Mesenteric fat pad (tissue), 1 donor: ENCODE measurements at regions not wholly inside any gene's neighbourhood (a gene's known extent, or its start where the extent isn't known, plus 50 kb on each side); places are given as distances from the start of the nearest gene placed in this dataset.
"Not testable (repeated sequence)": the region's sequence is repeated elsewhere in the genome, so short reads cannot be mapped to it uniquely, and the experiment has no call there.

Source experiments
- DNase-seq: peaks from one replicate; pipeline ENCODE4 v3.0.0-alpha.2; 2020; ENCODE audit warnings: low spot score
- donor health status: DM: yes; HTN: yes; CAD: no.

DNA sequence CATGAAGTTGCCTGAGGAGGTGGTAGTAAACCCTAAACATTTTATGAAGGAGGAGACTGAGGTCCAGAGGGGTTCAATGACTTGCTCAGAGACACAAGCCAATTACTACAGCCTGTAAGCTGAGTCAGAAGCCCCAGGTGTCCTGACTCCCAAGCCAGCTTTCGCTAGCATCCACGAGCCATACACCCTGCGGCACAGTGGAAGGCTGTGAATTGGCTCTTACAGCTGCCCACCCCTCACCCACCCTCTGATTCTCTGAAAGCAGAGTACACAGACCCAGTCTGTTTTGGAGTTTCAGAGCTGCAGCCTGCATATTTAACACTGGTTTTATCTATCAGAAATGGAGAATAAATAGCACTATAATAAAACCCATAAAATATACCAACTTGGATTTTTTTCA is 253.4 kb downstream of the IGSF11 start:
- no peak for DNase-seq

DNA sequence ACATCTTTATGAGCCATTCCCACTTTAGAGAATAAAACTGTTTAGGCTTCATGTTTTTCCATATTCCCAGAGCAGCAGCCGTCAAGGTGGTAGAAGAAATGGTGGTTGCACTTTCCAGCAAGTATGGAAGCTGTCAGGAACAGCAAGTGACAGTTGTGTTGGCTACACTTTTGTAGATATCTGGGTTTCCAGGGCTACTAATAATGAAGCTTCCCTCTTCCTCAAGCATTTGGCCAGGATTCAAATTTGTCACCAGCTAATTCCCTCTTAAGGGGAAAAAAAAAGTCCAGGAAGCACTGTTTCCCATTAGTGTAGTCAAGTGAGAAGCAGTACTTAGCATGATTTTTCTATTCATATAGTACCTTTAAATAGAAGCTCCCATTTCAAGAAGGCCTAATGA is 252.8 kb downstream of the IGSF11 start:
- no peak for DNase-seq

DNA sequence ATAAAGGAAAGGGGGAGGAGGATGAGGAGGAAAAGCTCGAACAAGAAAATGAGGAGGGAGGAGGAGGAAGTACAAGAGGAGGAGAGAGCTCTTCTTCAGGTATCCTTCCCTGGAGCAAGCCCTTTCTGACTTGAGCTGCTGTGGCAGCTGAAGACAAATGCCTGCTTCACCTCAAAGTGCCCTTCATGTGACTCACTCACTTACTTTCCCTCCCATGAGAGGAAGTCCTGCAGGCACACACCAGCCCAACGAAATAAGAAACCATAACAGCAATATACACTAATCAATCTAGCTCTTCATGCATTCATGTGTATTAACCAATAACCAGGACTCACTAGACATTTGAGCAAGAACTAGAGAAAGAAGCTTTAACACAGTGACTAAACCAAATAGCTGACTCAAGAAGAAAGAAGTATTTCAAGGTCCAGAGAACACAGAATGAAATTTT is 251.9 kb downstream of the IGSF11 start:
- DNase-seq = no peak

DNA sequence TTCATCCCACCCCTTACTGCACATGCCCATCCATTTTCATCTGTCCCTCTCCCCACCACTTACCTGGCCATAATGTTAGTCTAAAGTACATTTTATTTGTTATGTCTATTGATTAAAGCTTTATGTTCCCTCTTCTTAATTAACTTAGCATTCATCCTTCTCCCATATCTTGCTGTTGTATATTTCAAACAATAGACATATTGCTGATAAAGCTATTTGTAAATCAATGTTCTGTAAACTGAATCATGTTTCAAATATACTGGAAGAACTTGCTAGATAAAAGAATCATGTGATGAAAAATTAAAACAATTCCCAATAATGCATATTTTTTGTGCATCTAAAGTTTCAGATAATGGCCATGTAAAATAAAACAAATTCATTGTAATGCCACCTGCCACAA is 249.2 kb downstream of the IGSF11 start:
- no peak for DNase-seq

DNA sequence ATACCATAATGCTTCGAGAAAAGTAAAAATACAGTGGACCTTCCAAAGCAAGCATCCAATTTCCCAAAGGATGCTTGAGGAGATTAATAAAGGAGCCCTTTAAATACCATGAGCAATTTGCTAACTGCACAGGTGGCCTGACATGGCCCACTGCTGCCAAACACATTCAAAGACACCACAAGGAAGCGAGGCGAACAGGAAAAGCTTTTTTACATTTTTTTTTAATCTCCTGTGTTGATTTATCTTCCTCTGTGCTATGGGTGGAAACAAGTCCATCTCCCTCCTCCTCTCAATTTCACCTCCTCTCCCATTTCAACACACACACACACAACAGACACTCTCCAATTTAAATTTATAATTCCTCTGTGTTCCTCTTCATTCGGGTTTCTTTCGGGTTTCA is 243.4 kb downstream of the IGSF11 start:
- DNase-seq = no peak

DNA sequence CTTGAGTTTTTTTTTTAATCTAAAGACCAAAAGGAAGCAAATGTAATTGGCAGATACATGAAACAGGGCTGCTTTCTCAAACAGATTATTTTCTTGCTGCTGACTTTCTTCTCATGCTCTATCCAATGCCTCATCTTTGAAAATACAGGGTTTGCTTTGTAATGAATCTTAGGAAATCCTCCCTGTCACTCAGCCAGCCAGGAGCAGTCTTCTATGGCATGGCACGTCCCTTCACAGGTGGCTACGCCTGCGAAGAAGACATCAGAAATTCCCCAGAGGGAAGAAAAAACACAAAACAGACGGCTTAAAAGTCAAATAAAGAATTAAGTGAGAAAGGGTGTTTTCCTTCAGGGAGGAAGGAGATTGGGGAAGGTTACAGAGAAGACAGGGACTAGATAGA is 242.5 kb downstream of the IGSF11 start:
- DNase-seq = no peak

DNA sequence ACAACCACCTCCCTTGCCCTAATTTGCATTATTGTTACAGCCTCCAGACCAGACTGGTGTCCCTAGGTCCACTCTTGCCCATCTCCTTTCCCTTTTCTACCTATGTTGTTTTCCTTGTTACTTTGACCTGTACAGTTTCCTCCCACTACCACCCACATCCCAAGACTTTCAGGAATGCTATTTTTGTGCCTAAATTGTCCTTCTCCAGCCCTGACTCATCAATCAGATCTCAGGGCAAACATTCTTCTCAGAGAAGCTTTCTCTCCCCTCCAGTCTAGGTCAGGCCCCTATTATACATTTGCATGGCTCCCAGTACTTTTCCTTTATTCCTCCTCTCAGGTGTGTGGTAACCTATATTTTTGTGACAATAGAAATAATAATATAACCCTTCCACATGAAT is 241.5 kb downstream of the IGSF11 start:
- no peak for DNase-seq

DNA sequence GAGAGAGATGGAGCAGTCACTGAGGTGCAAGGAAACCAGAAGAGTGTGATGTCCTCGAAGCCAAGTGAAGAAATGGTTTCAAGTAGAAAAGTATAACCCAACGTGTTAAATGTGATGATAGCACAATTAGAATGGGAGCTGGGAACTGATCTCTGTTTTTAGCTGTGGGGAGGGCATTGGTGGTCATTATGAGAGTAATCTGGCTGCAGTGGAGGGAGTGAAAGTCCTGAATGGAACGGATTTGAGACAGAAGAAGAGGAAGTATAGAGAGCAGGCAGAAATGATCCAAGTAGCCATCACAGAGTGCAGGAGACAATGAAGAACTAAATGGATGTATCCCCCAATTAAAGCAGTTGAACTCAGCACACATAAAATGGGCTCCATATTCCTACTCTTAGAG is 235.3 kb downstream of the IGSF11 start:
- no peak for DNase-seq

DNA sequence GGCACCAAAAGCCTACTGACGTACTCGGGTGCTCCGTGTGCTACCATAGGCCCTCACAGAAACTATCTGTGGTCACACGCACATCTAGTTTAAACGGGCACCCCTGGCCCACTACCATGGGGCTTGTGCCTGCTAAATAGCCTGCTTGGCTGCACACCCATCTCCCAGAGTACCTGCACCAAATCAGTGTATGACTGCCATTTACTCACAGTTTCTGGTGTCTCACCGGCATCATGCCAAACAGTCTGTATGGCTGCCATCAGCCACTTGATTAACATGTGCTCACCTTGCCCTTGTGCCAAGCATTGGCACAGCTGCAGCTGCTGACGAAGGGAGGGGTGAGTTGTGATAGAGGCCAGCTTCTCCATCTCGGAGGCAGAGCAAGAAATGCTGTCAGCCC is 232.7 kb downstream of the IGSF11 start:
- no peak for DNase-seq

DNA sequence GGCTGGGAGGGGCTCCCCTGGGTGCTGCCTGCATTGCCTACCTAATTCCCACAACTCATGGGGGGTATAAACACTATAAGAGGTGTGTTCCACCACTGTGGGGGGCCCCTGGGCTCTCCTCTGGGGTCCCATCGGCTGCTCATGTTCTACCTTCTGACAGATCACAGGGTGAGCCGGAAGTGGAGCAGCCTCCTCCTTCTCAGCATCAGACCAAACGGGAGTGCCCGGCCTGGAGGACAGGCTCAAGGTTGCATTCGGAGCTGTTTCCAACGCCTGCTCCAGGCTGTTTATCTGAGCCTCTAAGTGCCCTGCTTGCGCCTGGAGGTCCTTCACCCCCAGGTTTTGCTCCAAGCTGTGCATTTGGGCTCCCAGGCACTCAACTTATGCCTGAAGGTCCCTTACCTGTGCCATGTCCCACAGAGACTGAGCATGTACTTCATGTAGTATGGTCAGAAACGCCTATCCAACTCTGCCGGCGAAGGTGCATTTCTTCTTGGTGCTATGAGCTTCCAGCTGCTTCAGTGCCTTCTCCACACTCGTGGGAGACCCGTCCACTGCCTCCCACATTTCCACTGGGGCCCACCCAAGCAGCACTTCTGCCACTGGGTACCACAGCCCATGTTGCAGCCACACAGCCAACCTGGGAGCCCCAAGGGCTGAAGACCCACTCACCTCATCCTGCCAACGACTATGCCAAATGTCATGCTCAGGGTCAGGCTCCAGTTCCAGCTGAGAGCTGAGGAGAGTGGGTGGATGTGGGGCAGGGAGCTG is 232.1 kb downstream of the IGSF11 start:
- no peak for DNase-seq

DNA sequence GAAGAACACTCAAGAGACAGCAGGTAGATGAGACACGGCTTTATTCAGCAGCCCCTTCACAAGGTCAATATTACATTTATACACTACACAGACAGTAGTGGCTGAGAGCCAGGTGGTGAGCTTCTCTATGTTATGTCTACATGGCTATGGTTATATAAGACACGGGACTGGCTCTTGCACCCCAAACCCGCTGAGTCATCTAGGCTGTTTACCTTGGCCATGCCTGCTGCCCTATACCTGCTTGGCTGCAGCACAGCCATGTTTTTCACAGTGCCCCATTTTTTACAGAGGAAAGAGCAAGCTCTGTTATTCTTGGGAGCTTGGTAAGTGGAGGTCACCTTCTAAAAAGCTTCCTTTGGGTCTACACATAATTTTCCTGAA is 231.6 kb downstream of the IGSF11 start:
- DNase-seq = no peak

DNA sequence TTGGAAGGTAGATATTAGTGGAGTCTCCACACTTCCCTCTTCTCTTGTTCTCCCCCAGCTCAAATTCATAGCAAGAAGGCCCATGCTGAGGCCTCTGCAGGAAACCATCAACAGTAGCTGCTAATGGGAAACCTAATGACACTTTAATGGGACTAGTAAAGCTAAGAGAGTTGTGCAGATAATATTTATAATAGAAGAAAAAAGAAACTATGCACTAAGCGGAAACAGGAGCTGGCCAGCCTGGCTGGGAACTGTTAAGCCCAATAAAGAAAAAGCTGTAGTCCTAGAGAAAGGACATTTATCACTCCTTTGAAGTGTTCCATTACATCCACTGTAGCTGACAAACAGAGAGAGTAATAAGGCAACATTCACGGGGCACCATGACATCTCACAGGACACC is 229.6 kb downstream of the IGSF11 start:
- DNase-seq = no peak

DNA sequence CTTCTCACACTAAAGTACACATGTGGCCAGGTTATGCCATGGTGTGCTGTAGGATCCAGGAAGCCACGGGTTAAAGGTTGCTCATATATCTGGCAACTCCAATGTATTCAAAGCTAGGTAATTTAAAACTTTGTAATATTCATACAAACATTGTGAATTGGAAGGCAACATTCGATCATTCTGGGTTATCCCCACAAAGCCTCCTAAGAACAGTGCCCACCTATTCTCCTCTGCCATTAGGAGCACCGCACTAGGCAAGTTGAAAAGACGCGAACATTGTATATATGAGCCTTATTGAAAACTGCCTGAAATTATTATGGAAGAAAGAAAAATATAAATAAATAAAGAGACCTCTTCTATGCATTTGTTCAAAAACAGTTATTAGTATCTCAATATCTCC is 228.2 kb downstream of the IGSF11 start:
- no peak for DNase-seq

DNA sequence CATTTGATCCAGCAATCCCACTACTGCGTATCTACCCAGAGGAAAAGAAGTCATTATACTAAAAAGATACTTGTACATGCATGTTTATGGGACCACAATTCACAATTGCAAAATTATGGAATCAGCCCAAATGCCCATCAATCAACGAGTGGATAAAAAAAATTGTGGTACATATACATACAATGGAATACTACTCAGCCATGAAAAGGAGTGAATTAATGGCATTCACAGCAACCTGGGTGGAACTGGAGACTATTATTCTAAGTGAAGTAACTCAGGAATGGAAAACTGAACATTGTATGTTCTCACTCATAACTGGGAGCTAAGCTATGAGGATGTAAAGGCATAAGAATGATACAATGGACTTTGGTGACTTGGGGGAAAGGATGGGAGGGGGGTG is 227.3 kb downstream of the IGSF11 start:
- not testable (repeated sequence) for DNase-seq

DNA sequence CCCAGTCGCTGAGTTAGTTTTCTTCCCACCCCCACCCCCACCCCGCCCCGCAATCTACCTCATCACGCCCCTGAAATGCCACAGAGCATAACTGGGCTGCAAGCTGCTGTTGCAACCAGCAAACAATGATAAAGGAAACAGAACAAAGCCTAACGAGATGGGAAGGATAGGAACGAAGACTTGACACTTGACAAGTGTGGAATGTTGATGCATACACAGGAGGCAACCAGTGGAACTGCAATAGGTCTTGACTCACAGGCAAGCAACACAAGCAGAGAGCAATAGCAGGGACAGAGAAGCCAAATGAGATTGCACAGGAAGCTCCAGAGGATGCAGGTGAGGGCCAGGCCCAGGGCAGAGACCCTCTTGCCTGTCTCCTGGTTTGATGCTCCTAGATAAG is 225.9 kb downstream of the IGSF11 start:
- DNase-seq = no peak

DNA sequence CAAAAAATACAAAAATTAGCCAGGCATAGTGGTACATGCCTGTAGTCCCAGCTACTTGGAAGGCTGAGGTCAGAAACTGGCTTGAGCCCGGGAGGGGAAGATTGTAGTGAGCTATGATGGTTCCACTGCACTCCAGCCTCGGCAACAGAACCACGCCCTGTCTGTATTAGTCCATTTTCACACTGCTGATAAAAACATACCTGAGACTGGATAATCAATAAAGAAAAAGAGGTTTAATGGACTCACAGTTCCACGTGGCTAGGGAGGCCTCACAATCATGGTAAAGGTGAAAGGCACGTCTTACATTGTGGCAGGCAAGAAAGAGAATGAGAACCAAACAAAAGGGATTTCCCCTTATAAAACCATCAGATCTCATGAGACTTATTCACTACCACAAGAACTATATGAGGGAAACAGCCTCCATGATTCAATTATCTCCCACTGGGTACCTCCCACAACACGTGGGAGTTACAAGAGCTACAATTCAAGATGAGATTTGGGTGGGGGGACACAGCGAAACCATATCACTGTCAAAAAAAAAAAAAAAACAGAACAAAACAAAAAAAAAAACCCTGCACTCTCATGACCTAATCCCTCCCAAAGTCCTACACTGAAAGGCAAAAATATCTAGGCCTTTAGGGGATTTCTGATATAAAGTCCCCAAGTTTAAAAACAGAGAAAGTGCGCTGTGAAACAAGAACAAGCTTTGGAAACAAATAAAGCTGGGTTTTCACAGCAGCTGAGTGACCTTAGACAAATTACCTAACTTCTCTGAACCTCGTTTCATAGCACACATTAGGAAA is 224.7 kb downstream of the IGSF11 start:
- DNase-seq = no peak

DNA sequence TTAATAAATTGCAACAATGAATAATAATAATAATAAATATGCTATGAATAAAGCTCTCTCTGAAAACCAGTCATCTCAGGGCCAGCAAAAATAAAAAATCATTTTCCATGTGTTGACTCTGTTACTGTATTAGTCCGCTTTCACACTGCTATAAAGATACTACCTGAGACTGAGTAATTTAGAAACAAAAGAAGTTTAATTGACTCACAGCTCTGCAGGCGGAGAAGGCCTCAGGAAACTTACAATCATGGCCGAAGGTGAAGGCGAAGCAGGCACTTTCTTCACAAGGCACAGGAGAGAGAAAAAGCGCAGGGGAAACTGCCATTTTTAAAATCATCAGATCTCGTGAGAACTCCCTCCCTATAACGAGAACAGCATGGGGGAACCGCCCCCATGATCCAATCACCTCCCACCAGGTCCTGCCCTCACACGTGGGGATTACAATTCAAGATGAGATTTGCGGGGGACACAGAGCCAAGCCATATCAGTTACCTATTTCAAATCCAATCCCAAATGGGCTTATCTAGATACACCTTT is 224.1 kb downstream of the IGSF11 start:
- DNase-seq = no peak

DNA sequence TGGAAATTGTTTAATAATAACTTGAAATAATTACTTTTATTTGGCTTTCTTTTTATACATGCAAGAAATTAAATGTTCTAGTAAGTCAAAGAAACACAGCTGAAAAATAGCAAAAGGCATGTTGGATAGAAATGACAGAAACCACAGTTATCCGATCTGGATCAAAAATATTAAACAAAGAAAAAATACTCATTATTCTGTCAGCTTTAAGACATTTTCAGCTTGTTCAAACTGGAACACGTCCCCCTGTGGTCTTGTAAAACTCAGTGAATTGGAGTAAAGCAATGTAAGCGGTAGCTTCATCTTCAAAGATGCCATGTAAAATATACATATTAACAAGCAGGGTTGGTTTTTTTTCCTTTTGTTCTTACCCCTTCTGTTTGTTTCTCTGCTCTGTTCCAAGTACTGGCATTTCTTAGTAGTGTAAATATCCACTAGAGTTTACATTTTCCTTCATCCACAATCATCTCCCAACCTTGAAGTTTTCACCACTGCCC is 223.4 kb downstream of the IGSF11 start:
- no peak for DNase-seq

DNA sequence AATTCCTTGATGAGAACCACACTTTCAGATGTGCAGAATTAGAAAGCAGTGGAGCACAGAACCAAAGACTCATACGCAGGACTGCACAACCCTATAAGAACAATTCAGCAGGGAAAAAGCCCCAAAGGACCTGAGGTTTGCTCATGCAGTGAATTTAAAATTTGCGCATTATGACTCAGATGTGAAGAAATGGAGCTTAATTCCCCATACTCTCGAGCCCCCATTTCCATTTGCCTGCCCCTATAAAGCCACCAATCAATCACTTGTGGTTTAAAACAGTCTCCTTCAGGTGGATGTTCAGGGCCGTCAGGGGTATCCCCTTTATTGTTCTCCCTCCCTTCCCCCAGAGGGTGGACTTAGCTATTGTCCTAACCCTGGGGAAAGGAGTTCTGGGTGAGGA is 221.2 kb downstream of the IGSF11 start:
- DNase-seq = no peak

DNA sequence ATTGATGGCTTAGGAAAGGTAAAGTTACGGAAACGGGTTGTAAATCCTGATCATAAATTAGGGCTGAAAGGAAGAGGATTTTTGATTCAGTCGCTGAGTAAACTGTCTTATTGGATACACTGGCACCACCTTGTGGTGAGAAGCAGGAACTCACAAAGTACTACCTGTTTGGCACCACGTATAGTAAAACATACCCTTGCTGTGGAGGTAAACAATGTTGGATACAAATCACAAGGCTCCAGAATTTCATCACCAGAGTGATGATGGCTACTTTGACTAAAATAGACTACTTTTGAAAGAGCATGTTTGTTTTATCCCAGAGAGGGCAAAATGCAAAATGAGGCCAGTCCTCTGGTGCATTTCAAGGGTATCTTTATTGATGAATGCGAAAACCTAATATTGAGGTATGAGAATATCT is 216.9 kb downstream of the IGSF11 start:
- DNase-seq = no peak

DNA sequence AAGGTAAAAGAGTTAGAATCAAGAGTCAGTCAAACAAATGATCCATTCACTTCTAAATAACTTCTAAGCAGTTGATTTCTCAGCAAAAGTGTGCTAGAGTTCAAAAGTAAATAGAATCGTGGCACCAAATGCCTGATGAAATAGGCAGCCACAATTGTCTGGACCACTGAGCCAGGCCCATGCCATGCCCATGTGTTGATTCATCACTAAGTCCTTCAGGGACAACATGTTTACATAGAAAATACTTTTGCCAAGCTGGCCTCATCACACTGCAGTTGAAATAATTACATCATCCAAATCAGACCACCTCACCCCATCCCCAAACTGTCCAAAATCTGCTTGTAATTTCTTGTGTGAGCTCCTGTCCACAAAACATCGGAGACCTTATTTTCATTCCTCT is 216.3 kb downstream of the IGSF11 start:
- no peak for DNase-seq

DNA sequence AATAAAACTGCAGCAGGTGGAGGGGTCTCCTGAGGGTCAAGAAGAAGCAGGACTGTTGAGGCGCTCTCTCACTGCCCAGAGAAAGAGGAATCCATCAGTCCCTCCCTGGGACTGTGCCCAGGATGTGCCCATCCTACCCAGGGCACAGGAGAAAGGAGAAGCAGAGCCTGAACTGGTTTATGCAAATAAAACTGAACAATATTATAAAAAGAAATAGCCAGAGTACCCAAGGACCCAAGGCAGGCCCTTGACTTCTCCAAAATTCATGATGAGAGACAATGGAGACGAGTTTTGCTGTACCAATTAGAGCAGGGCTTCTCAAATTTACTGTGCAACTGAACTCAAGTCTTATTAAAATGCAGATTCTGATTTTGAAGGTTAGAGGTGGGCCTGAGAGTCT is 211.0 kb downstream of the IGSF11 start:
- no peak for DNase-seq
